ENCODE measurements at regions not wholly inside any gene's neighbourhood (a gene's known extent, or its start where the extent isn't known, plus 50 kb on each side); places are given as distances from the start of the nearest gene placed in this dataset.

- TF ChIP-seq ZBED1 (IDR thresholded peaks at IDR 0.05; ENCODE audit: borderline replicate concordance): no peak
Measured at GRCh38 chr7:86968618-86969017, 90.8 kb downstream of the ELAPOR2 start (continued).

- WGBS (ENCODE audit: insufficient coverage, insufficient replicate concordance, low lambda C conversion rate, missing lambda C conversion rate): 54% methylated on average over 2 of the region's 2 CpGs
Measured at GRCh38 chr7:86966916-86967315, 92.5 kb downstream of the ELAPOR2 start.

GRCh38 chr7:86965727-86966120 is 93.7 kb downstream of the ELAPOR2 start:
- FAIRE-seq: no peak
- no peak overlapping the region for H2AFZ ChIP-seq (ENCODE audit: control insufficient read depth, low read depth, low read length)
- in situ Hi-C loops (cut with MboI): no loop called here
- ChIA-PET SMC1A (ENCODE audit: uncharacterized antibody, unreplicated experiment) (no interaction called here), RAD21 (ENCODE audit: unreplicated experiment) (no interaction called here), CTCF (no interaction called here), POLR2A (no interaction called here)
- ATAC-seq: no peak
- no peak overlapping the region for H3K27ac ChIP-seq (ENCODE audit: control insufficient read depth, insufficient read depth)
- no TSS peak for BruUV-seq (replicated peaks)
- no peak overlapping the region for H3K4me3 ChIP-seq
- H4K20me1 ChIP-seq (ENCODE audit: control insufficient read depth, insufficient read depth): no peaks in the 10 kb centered on the region
- no peak overlapping the region for H3K4me2 ChIP-seq (ENCODE audit: control insufficient read depth, insufficient read depth)
- H3K9ac ChIP-seq (ENCODE audit: control insufficient read depth, insufficient read depth, low read length): no peak overlapping the region
- no peaks in the 10 kb centered on the region for H3K79me2 ChIP-seq (ENCODE audit: control insufficient read depth, insufficient read depth, low read length)
- no peaks in the 10 kb centered on the region for H3K27me3 ChIP-seq (replicated peaks in 1 of 2; ENCODE audit: control insufficient read depth in 2 of 2, insufficient read depth in 2 of 2, low read length in 1 of 2)
- no peak for DNase-seq (ENCODE audit: low read depth, low spot score)
- intact Hi-C loops (cut with micrococcal nuclease; ENCODE audit: unreplicated experiment): no loop called here
- no peaks in the 10 kb centered on the region for H3K9me3 ChIP-seq (replicated peaks; ENCODE audit: control insufficient read depth, insufficient read depth, low read length)
- peaks cover 9% of the 10 kb centered on the region for H3K4me1 ChIP-seq (ENCODE audit: control insufficient read depth, insufficient read depth, low read length)
- 96% methylated on average over 2 of the region's 2 CpGs for WGBS (ENCODE audit: insufficient coverage, insufficient replicate concordance, low lambda C conversion rate, missing lambda C conversion rate)
- no peak for TF ChIP-seq ESRRA (IDR thresholded peaks at IDR 0.05; ENCODE audit: low read length)
- TF ChIP-seq POLR2AphosphoS2 (IDR thresholded peaks at IDR 0.05; ENCODE audit: low read depth, low read length): no peak
- TF ChIP-seq MEF2B (IDR thresholded peaks at IDR 0.05; ENCODE audit: partially characterized antibody, poor library complexity, severe bottlenecking): no peak
- TF ChIP-seq CHD4 (IDR thresholded peaks at IDR 0.05): no peak
- TF ChIP-seq ELK1 (IDR thresholded peaks at IDR 0.05; ENCODE audit: low read depth, low read length): no peak
- no peaks in the 10 kb centered on the region for H3K36me3 ChIP-seq (ENCODE audit: control insufficient read depth in 2 of 2, insufficient read depth in 2 of 2, low read length in 1 of 2)

More at GRCh38 chr7:86966916-86967315, 92.5 kb downstream of the ELAPOR2 start:
- Histone ChIP-seq H3K36me3 (ENCODE audit: control insufficient read depth in 2 of 2, insufficient read depth in 2 of 2, low read length in 1 of 2) (no peaks in the 10 kb centered on the region), H3K27me3 (replicated peaks in 1 of 2; ENCODE audit: control insufficient read depth in 2 of 2, insufficient read depth in 2 of 2, low read length in 1 of 2) (no peaks in the 10 kb centered on the region), H3K79me2 (ENCODE audit: control insufficient read depth, insufficient read depth, low read length) (no peaks in the 10 kb centered on the region), H3K4me1 (ENCODE audit: control insufficient read depth, insufficient read depth, low read length) (peaks cover 9% of the 10 kb centered on the region), H3K9ac (ENCODE audit: control insufficient read depth, insufficient read depth, low read length) (no peak overlapping the region), H3K4me3 (no peak overlapping the region), H3K27ac (ENCODE audit: control insufficient read depth, insufficient read depth) (no peak overlapping the region), H2AFZ (ENCODE audit: control insufficient read depth, low read depth, low read length) (no peak overlapping the region), H3K9me3 (replicated peaks; ENCODE audit: control insufficient read depth, insufficient read depth, low read length) (no peaks in the 10 kb centered on the region), H4K20me1 (ENCODE audit: control insufficient read depth, insufficient read depth) (no peaks in the 10 kb centered on the region), H3K4me2 (ENCODE audit: control insufficient read depth, insufficient read depth) (no peak overlapping the region)
- BruUV-seq (replicated peaks): no TSS peak
- TF ChIP-seq POU2F2 (IDR thresholded peaks at IDR 0.05; ENCODE audit: borderline replicate concordance, low read depth, low read length): 0 out of 3 replicates have a peak, but pooled peaks have one; percentile 36
- no peak for TF ChIP-seq ETV6 (conservative IDR thresholded peaks at IDR 0.05 in 1 of 2, IDR thresholded peaks at IDR 0.05 in 1 of 2; ENCODE audit: borderline replicate concordance in 1 of 2, low read depth in 1 of 2)
- intact Hi-C loops (cut with micrococcal nuclease; ENCODE audit: unreplicated experiment): no loop called here
- CTCF ChIA-PET: interaction anchor here (0.9 kb wide), 1 partner anchor 181 kb away, joined by 4 read pairs; no protein-coding TSS in a partner anchor
- SMC1A ChIA-PET (ENCODE audit: uncharacterized antibody, unreplicated experiment): no interaction called here
- ATAC-seq (no peak), FAIRE-seq (no peak), DNase-seq (ENCODE audit: low read depth, low spot score) (no peak)
- RAD21 ChIA-PET (ENCODE audit: unreplicated experiment): no interaction called here
- POLR2A ChIA-PET: no interaction called here
- in situ Hi-C loops (cut with MboI): no loop called here
